OCI-LY7 (cell line): ENCODE measurements at regions not wholly inside any gene's neighbourhood (a gene's known extent, or its start where the extent isn't known, plus 50 kb on each side); places are given as distances from the start of the nearest gene placed in this dataset.

Source experiments
- BruUV-seq: library from RNA; stranded (reverse); fragments of 400-500 nt; replicated peaks from 2 replicates; lab custom pipeline; 2021; lab: Mats Ljungman, UMichigan
- CTCF ChIA-PET: fragments of 300-600 bp; sonication (Branson Sonifier 250); formaldehyde crosslinking; loops from one replicate; lab custom pipeline; 2022; ENCODE audit warnings: antibody characterized with exemption; ENCODE audit not compliant: unreplicated experiment; lab: Charles Lee
- POLR2A ChIA-PET: fragments of 300-600 bp; sonication (Branson Sonifier 250); formaldehyde crosslinking; loops from one replicate; lab custom pipeline; 2022; ENCODE audit warnings: antibody characterized with exemption; lab: Charles Lee
- DNase-seq: peaks from one replicate; pipeline ENCODE4 v3.0.0-alpha.2; 2015; ENCODE audit warnings: low spot score
- H2AFZ ChIP-seq: fragments of 200-600 bp; sonication (generic), shearing (Covaris generic); 2 replicates; pipeline ENCODE4 v1.6.1; 2014; ENCODE audit warnings: mild to moderate bottlenecking, antibody characterized with exemption, low read length, moderate library complexity
- H3K27ac ChIP-seq: fragments of 200-600 bp; sonication (generic); 2 replicates; pipeline ENCODE4 v1.5.1; 2014; ENCODE audit warnings: mixed run types, low read depth, mild to moderate bottlenecking, moderate library complexity, low read length, inconsistent platforms; ENCODE audit not compliant: poor library complexity, severe bottlenecking
- H3K36me3 ChIP-seq: fragments of 200-600 bp; sonication (generic); 2 replicates; pipeline ENCODE4 v1.6.1; 2014; ENCODE audit warnings: mild to moderate bottlenecking, antibody characterized with exemption, low read length, moderate library complexity, mixed read lengths; ENCODE audit not compliant: insufficient read depth
- H3K4me1 ChIP-seq: fragments of 200-600 bp; sonication (generic); 2 replicates; pipeline ENCODE4 v1.5.1; 2014; ENCODE audit warnings: mild to moderate bottlenecking, low read length; ENCODE audit not compliant: insufficient read depth, poor library complexity, severe bottlenecking
- H3K4me2 ChIP-seq: fragments of 200-600 bp; sonication (generic); 2 replicates; pipeline ENCODE4 v1.6.1; 2014; ENCODE audit warnings: mild to moderate bottlenecking, low read length
- H3K4me3 ChIP-seq: fragments of 200-600 bp; sonication (generic); 2 replicates; pipeline ENCODE4 v1.5.1; 2014; ENCODE audit warnings: mild to moderate bottlenecking, low read depth, low read length; ENCODE audit not compliant: poor library complexity, severe bottlenecking
- H3K79me2 ChIP-seq: fragments of 200-600 bp; sonication (generic); 2 replicates; pipeline ENCODE4 v1.6.1; 2016; ENCODE audit warnings: low read depth, mild to moderate bottlenecking, low read length, moderate library complexity, mixed read lengths; ENCODE audit not compliant: insufficient read depth
- H3K9me2 ChIP-seq: fragments of 200-600 bp; sonication (generic); 2 replicates; pipeline ENCODE4 v1.6.1; 2016; ENCODE audit warnings: mild to moderate bottlenecking, low read length, mixed read lengths; ENCODE audit not compliant: insufficient read depth
- H3K9me3 ChIP-seq: fragments of 200-600 bp; sonication (generic); 2 replicates; pipeline ENCODE4 v1.6.1; 2014; ENCODE audit warnings: mild to moderate bottlenecking, mixed run types, low read length, mixed read lengths
- H4K20me1 ChIP-seq: fragments of 200-600 bp; sonication (generic); 2 replicates; pipeline ENCODE4 v1.6.1; 2014; ENCODE audit warnings: mild to moderate bottlenecking, antibody characterized with exemption, low read length, moderate library complexity, mixed read lengths; ENCODE audit not compliant: insufficient read depth
- EZH2phosphoT487 ChIP-seq: fragments of 200-600 bp; sonication (generic); IDR thresholded peaks from 2 replicates; pipeline ENCODE4 v1.6.1; 2018; ENCODE audit warnings: low read depth, borderline replicate concordance, mild to moderate bottlenecking, mixed run types, antibody characterized with exemption, low read length, moderate library complexity, mixed read lengths
- intact Hi-C: fragments of 100-400 bp; cut with micrococcal nuclease; formaldehyde crosslinking; loops from one replicate; pipeline ENCODE4 v1.10.0; 2022; ENCODE audit not compliant: unreplicated experiment
- TF ChIP-seq, protein P1 (sequence below): fragments of 200-600 bp; sonication (generic); conservative IDR thresholded peaks from 2 replicates; pipeline ENCODE4 v1.5.1; 2014; ENCODE audit warnings: mild to moderate bottlenecking, antibody characterized with exemption, low read length, moderate library complexity, mixed read lengths

DNA sequence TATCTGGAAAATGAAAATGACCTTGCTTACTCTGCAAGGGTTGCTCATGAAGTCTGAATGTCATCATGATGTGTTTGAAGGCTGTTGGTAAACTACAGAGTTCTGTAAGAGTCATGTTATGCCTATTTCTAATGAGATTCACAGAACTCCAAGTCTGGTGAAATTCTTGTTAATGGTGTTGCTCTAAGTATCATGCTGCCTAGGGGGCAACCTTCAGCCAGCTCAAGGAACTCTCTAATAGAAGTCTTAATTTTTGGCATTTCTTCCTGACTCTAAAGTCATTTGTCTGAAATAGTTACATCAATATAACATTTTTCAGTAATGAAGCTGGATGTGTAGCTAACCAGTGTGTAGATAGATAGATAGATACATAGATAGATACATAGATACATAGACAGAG lies 302.8 kb downstream of the FAT3 start:
- CTCF ChIA-PET = no interaction called here
- Histone ChIP-seq H3K9me2 (no peaks in the 10 kb centered on the region), H3K4me2 (no peak overlapping the region), H2AFZ (no peak overlapping the region), H3K4me3 (no peak overlapping the region), H3K4me1 (no peaks in the 10 kb centered on the region), H3K36me3 (no peaks in the 10 kb centered on the region), H4K20me1 (no peaks in the 10 kb centered on the region), H3K9me3 (no peaks in the 10 kb centered on the region), H3K27ac (no peak overlapping the region), H3K79me2 (no peaks in the 10 kb centered on the region)
- BruUV-seq = no TSS peak
- intact Hi-C loops = no loop called here
- TF ChIP-seq EZH2phosphoT487 = no peak
- TF ChIP-seq, protein P1, sequence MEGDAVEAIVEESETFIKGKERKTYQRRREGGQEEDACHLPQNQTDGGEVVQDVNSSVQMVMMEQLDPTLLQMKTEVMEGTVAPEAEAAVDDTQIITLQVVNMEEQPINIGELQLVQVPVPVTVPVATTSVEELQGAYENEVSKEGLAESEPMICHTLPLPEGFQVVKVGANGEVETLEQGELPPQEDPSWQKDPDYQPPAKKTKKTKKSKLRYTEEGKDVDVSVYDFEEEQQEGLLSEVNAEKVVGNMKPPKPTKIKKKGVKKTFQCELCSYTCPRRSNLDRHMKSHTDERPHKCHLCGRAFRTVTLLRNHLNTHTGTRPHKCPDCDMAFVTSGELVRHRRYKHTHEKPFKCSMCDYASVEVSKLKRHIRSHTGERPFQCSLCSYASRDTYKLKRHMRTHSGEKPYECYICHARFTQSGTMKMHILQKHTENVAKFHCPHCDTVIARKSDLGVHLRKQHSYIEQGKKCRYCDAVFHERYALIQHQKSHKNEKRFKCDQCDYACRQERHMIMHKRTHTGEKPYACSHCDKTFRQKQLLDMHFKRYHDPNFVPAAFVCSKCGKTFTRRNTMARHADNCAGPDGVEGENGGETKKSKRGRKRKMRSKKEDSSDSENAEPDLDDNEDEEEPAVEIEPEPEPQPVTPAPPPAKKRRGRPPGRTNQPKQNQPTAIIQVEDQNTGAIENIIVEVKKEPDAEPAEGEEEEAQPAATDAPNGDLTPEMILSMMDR = peak; percentile 24; the same call in 1 of the 2 replicates
- POLR2A ChIA-PET = interaction anchor here (1.4 to 1.8 kb wide), 2 partner anchors 9 to 13 kb away, joined by 3 to 5 read pairs; no protein-coding TSS in a partner anchor
- no peak for DNase-seq

DNA sequence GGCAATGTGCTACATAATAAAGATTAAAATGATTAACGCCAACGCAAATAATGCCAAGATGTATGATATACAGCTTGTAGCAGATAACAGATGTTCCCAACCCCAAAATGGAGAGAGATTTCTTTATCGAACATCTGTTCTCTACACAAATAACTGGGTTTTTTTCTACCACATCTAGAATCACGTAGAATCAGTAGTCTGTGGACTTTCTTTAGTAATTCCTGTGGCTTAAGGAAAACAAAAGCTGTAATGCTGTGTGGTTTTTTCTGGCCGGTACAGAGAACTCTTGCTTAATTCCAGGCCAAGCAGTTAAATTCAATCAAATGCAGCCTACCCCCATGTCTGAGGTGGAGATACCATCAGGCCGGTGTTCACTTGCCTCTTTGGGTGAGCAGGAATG lies 303.4 kb downstream of the FAT3 start:
- Histone ChIP-seq H3K4me2 (no peak overlapping the region), H3K79me2 (no peaks in the 10 kb centered on the region), H3K36me3 (no peaks in the 10 kb centered on the region), H3K4me3 (no peak overlapping the region), H2AFZ (no peak overlapping the region), H3K9me2 (no peaks in the 10 kb centered on the region), H4K20me1 (no peaks in the 10 kb centered on the region), H3K4me1 (no peaks in the 10 kb centered on the region), H3K9me3 (no peaks in the 10 kb centered on the region), H3K27ac (no peak overlapping the region)
- CTCF ChIA-PET = no interaction called here
- no peak for DNase-seq
- TF ChIP-seq EZH2phosphoT487 = no peak
- TF ChIP-seq, protein P1 = no peak
- intact Hi-C loops = no loop called here
- POLR2A ChIA-PET = interaction anchor here (1.4 to 1.8 kb wide), 2 partner anchors 8 to 14 kb away, joined by 3 to 5 read pairs; no protein-coding TSS in a partner anchor
- BruUV-seq = no TSS peak

DNA sequence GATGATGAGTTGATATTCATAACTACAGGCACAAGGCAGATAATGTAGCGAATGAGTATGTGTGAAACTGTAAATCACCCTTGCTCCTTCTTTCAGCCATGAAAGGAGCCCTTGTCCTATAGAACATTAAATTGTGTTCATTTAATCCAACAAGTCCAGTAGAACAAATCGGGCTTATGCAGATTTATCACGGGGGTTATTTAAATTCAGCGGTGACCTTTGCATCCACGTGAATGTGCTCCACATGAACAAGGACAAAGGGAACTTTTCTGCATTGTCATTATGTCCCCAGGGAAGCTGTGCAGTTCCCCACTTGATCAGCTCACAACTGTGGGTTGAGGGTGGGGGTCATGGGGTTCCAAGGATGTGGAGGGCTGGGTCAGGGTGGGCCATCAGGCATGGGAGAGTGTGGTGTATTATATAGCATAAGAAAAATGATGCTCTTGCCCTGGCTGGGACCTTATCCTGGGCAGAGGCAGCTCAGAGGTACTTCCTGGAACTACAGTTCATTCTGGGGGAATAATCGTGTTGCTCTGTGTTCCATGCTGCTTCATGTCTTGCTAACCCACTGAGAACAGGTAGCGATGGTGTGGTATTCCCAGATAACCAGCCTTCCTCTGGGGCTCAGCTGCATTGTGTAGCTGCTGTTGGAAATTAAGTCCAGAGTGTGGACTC lies 306.6 kb downstream of the FAT3 start:
- Histone ChIP-seq H3K4me2 (no peak overlapping the region), H3K9me2 (no peaks in the 10 kb centered on the region), H4K20me1 (no peaks in the 10 kb centered on the region), H2AFZ (no peak overlapping the region), H3K36me3 (no peaks in the 10 kb centered on the region), H3K4me1 (no peaks in the 10 kb centered on the region), H3K4me3 (no peak overlapping the region), H3K79me2 (no peaks in the 10 kb centered on the region), H3K9me3 (no peaks in the 10 kb centered on the region), H3K27ac (no peak overlapping the region)
- intact Hi-C loops = no loop called here
- TF ChIP-seq EZH2phosphoT487 = no peak
- TF ChIP-seq, protein P1 = no peak
- POLR2A ChIA-PET = interaction anchor here (0.6 kb wide), 1 partner anchor 660 kb away, joined by 3 read pairs; no protein-coding TSS in a partner anchor
- no TSS peak for BruUV-seq
- DNase-seq = no peak
- CTCF ChIA-PET = no interaction called here
